ENCODE measurements at regions not wholly inside any gene's neighbourhood (a gene's known extent, or its start where the extent isn't known, plus 50 kb on each side); places are given as distances from the start of the nearest gene placed in this dataset.

GRCh38 chr2:207315131-207315530 is 149.4 kb upstream of the KLF7 start:
- TF ChIP-seq CTCF (IDR thresholded peaks at IDR 0.05) (no peak), POLR2A (IDR thresholded peaks at IDR 0.05; ENCODE audit: low read depth) (no peak), POLR2AphosphoS5 (IDR thresholded peaks at IDR 0.05) (no peak), EP300 (IDR thresholded peaks at IDR 0.05) (no peak)
